ENCODE measurements at regions not wholly inside any gene's neighbourhood (a gene's known extent, or its start where the extent isn't known, plus 50 kb on each side); places are given as distances from the start of the nearest gene placed in this dataset.

DNA sequence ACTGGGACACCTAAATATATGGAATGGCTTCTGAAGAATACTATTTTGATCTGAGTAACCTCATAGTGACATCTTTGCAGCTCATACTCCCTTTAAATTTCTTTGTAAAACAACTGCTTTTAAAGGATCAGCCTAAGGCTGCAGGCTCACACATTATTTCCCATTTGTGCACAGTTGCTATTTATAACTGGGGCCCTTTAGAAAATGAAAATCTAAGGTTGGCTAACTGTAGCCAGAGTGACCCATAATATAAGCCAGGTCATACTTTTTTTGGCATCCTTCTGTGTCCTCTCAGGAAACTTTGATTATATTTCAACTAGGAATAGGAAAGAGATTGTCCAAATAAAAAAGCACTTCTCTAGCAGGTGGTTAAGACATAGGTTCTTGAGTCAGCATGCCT, 123.6 kb upstream of the RASGEF1B start:
- no peaks in the 10 kb centered on the region for H3K36me3 ChIP-seq (ENCODE audit: control insufficient read depth, insufficient read depth, low read length)
- TF ChIP-seq, protein P1, sequence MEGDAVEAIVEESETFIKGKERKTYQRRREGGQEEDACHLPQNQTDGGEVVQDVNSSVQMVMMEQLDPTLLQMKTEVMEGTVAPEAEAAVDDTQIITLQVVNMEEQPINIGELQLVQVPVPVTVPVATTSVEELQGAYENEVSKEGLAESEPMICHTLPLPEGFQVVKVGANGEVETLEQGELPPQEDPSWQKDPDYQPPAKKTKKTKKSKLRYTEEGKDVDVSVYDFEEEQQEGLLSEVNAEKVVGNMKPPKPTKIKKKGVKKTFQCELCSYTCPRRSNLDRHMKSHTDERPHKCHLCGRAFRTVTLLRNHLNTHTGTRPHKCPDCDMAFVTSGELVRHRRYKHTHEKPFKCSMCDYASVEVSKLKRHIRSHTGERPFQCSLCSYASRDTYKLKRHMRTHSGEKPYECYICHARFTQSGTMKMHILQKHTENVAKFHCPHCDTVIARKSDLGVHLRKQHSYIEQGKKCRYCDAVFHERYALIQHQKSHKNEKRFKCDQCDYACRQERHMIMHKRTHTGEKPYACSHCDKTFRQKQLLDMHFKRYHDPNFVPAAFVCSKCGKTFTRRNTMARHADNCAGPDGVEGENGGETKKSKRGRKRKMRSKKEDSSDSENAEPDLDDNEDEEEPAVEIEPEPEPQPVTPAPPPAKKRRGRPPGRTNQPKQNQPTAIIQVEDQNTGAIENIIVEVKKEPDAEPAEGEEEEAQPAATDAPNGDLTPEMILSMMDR (conservative IDR thresholded peaks at IDR 0.05): no peak
- no peak overlapping the region for H3K9ac ChIP-seq (ENCODE audit: extremely low read depth, low read length, poor library complexity, severe bottlenecking)
- Mint-ChIP-seq H3K4me3 (no peak overlapping the region), H3K9me3 (peaks cover 13% of the 10 kb centered on the region), H3K4me1 (peaks cover 27% of the 10 kb centered on the region), H3K27ac (no peak overlapping the region), H3K27me3 (ENCODE audit: insufficient read depth) (peaks cover 2% of the 10 kb centered on the region), H3K36me3 (ENCODE audit: low read depth) (no peaks in the 10 kb centered on the region)
- H3K4me3 ChIP-seq (ENCODE audit: low read length): no peak overlapping the region
- peaks cover 9% of the 10 kb centered on the region for H3K4me1 ChIP-seq (ENCODE audit: control insufficient read depth, insufficient read depth, low read length)
- H3K9me3 ChIP-seq (ENCODE audit: control insufficient read depth, low read length): peaks cover 16% of the 10 kb centered on the region
- no peak overlapping the region for H3K27ac ChIP-seq (ENCODE audit: low read depth, low read length)
- no peak for DNase-seq
- H3K27me3 ChIP-seq (ENCODE audit: control insufficient read depth, insufficient read depth, low read length, poor library complexity, severe bottlenecking): no peaks in the 10 kb centered on the region

DNA sequence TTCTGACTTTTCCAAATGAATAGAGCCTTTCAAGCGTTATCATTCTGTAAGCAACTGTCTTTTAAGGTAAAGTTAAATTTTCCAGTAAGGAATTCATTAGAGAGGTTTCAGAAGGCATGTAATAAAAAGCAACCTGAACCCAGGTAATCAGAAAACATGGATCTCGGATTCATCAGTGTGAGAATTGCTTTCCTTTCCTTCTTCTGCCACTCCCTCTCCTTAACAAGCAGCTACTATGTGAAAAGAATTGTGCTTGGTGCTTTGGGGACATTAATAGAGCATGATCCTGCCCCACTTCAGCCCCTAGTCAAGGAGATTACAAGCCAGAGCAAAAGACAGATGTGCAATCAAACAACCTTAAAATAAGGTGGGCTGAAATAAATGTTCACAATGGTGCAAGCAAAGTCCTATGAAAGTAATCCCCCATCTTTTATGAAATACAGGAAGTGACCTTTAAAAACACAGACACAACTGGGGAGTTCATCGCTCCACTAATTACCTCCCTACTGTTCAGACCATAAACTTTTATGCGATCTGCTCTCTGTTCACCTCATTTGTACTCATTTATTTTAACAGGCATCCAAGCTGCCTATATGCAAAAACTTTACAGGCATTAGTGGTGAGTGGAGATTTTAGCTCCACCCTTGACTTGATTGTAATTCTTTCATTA, 122.9 kb upstream of the RASGEF1B start:
- DNase-seq: no peak
- peaks cover 20% of the 10 kb centered on the region for H3K4me1 Mint-ChIP-seq
- Histone ChIP-seq H3K36me3 (ENCODE audit: control insufficient read depth, insufficient read depth, low read length) (no peaks in the 10 kb centered on the region), H3K9ac (ENCODE audit: extremely low read depth, low read length, poor library complexity, severe bottlenecking) (no peak overlapping the region), H3K27ac (ENCODE audit: low read depth, low read length) (no peak overlapping the region), H3K4me3 (ENCODE audit: low read length) (no peak overlapping the region), H3K27me3 (ENCODE audit: control insufficient read depth, insufficient read depth, low read length, poor library complexity, severe bottlenecking) (no peaks in the 10 kb centered on the region), H3K9me3 (ENCODE audit: control insufficient read depth, low read length) (peaks cover 16% of the 10 kb centered on the region), H3K4me1 (ENCODE audit: control insufficient read depth, insufficient read depth, low read length) (peaks cover 5% of the 10 kb centered on the region)
- no peaks in the 10 kb centered on the region for H3K36me3 Mint-ChIP-seq (ENCODE audit: low read depth)
- TF ChIP-seq, protein P1 (conservative IDR thresholded peaks at IDR 0.05): no peak
- no peak overlapping the region for H3K4me3 Mint-ChIP-seq
- WGBS, 2 experiments (ENCODE audit: insufficient coverage in 1 of 2, insufficient read length in 1 of 2): 91 to 93% methylated on average over 4 of the region's 4 CpGs
- peaks cover 2% of the 10 kb centered on the region for H3K27me3 Mint-ChIP-seq (ENCODE audit: insufficient read depth)
- peaks cover 13% of the 10 kb centered on the region for H3K9me3 Mint-ChIP-seq
- no peak overlapping the region for H3K27ac Mint-ChIP-seq

DNA sequence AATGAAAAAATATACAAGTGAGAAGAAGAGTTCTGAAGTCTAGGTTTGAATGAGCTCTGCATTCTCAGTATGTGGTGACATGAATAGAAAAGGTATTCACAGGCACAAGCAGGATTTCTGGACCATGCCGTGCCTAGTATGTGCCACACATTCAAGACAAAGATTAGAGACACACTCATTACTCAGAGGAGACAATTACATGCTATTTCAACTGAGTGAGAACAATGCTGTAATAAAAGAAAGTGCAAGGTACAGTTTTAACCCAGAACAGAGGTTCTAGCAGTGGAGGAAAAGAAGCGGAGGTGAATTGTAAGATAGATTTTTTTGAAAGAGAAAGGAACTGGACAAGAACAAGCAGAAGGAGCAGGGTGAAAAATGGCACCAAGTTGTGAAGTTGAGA, 121.0 kb upstream of the RASGEF1B start:
- Mint-ChIP-seq H3K4me3 (no peak overlapping the region), H3K4me1 (peaks cover 12% of the 10 kb centered on the region), H3K27ac (no peak overlapping the region), H3K27me3 (ENCODE audit: insufficient read depth) (peaks cover 2% of the 10 kb centered on the region), H3K36me3 (ENCODE audit: low read depth) (no peaks in the 10 kb centered on the region), H3K9me3 (peaks cover 2% of the 10 kb centered on the region)
- Histone ChIP-seq H3K4me1 (ENCODE audit: control insufficient read depth, insufficient read depth, low read length) (peaks cover 5% of the 10 kb centered on the region), H3K9me3 (ENCODE audit: control insufficient read depth, low read length) (peaks cover 6% of the 10 kb centered on the region), H3K27ac (ENCODE audit: low read depth, low read length) (no peak overlapping the region), H3K9ac (ENCODE audit: extremely low read depth, low read length, poor library complexity, severe bottlenecking) (no peak overlapping the region), H3K27me3 (ENCODE audit: control insufficient read depth, insufficient read depth, low read length, poor library complexity, severe bottlenecking) (no peaks in the 10 kb centered on the region), H3K4me3 (ENCODE audit: low read length) (no peak overlapping the region), H3K36me3 (ENCODE audit: control insufficient read depth, insufficient read depth, low read length) (no peaks in the 10 kb centered on the region)
- TF ChIP-seq, protein P1 (conservative IDR thresholded peaks at IDR 0.05): no peak
- DNase-seq: no peak
- WGBS, 2 experiments (ENCODE audit: insufficient coverage in 1 of 2, insufficient read length in 1 of 2): 86 to 88% methylated on average over 1 to 2 of the region's 2 CpGs
